GM23338 (cell line): ENCODE measurements at regions not wholly inside any gene's neighbourhood (a gene's known extent, or its start where the extent isn't known, plus 50 kb on each side); places are given as distances from the start of the nearest gene placed in this dataset.

ENCODE experiments used
- ATAC-seq: fragments of 200-7000 bp; cut with Tn5 transposase; 3 replicates; pipeline ENCODE4 v1.9.1; 2020
- DNase-seq: peaks from one replicate; pipeline ENCODE4 v3.0.0-alpha.2; 2015; ENCODE audit warnings: low spot score
- H2AFZ ChIP-seq: fragments of 200-600 bp; sonication (generic); 2 replicates; pipeline ENCODE4 v1.8.0; 2016; ENCODE audit warnings: antibody characterized with exemption, mild to moderate bottlenecking, moderate library complexity
- H3F3A ChIP-seq: fragments of 200-600 bp; sonication (generic); replicated peaks from 2 replicates; pipeline ENCODE4 v1.8.0; 2017; ENCODE audit warnings: antibody characterized with exemption, mixed run types, low read depth
- H3K27ac ChIP-seq: fragments of 200-600 bp; sonication (generic); 2 replicates; pipeline ENCODE4 v1.6.1; 2016; ENCODE audit warnings: low read depth
- H3K27me3 ChIP-seq: fragments of 200-600 bp; sonication (generic); 2 replicates; pipeline ENCODE4 v1.8.0; 2016; ENCODE audit warnings: mild to moderate bottlenecking, mixed run types, moderate library complexity; ENCODE audit not compliant: insufficient read depth
- H3K36me3 ChIP-seq: fragments of 200-600 bp; sonication (generic); 2 replicates; pipeline ENCODE4 v1.8.0; 2016; ENCODE audit warnings: mild to moderate bottlenecking; ENCODE audit not compliant: insufficient read depth
- H3K4me1 ChIP-seq: fragments of 200-600 bp; sonication (generic); 2 replicates; pipeline ENCODE4 v1.8.0; 2016; ENCODE audit warnings: mild to moderate bottlenecking, moderate library complexity; ENCODE audit not compliant: insufficient read depth
- H3K4me2 ChIP-seq: fragments of 200-600 bp; sonication (generic); 2 replicates; pipeline ENCODE4 v1.7.1; 2017; ENCODE audit warnings: mixed run types
- H3K4me3 ChIP-seq: fragments of 200-600 bp; sonication (generic); 2 replicates; pipeline ENCODE4 v1.6.1; 2016; ENCODE audit warnings: mixed run types
- H3K79me2 ChIP-seq: fragments of 200-600 bp; sonication (generic); replicated peaks from 2 replicates; pipeline ENCODE4 v1.8.0; 2017; ENCODE audit warnings: mild to moderate bottlenecking; ENCODE audit not compliant: insufficient read depth
- H3K9me2 ChIP-seq: fragments of 200-600 bp; sonication (generic); 2 replicates; pipeline ENCODE4 v1.8.0; 2017; ENCODE audit not compliant: insufficient read depth
- H4K20me1 ChIP-seq: fragments of 200-600 bp; sonication (generic); replicated peaks from 2 replicates; pipeline ENCODE4 v1.8.0; 2017; ENCODE audit warnings: mild to moderate bottlenecking; ENCODE audit not compliant: insufficient read depth
- H3K27ac Mint-ChIP-seq: 2 replicates; pipeline ENCODE4 v1.8.0; 2020; ENCODE audit warnings: inconsistent platforms, mild to moderate bottlenecking, moderate library complexity, mixed read lengths
- H3K27me3 Mint-ChIP-seq: 3 replicates; pipeline ENCODE4 v1.8.0; 2022; ENCODE audit warnings: low read depth, mild to moderate bottlenecking, moderate library complexity, mixed read lengths, inconsistent platforms; ENCODE audit not compliant: insufficient read depth, poor library complexity
- H3K36me3 Mint-ChIP-seq: 3 replicates; pipeline ENCODE4 v1.8.0; 2021; ENCODE audit warnings: low read depth, mild to moderate bottlenecking, inconsistent platforms, moderate library complexity, mixed read lengths
- H3K4me1 Mint-ChIP-seq: 3 replicates; pipeline ENCODE4 v1.8.0; 2020; ENCODE audit warnings: mild to moderate bottlenecking, inconsistent platforms, mixed read lengths
- H3K4me3 Mint-ChIP-seq: 3 replicates; pipeline ENCODE4 v1.8.0; 2021; ENCODE audit warnings: moderate library complexity, mild to moderate bottlenecking, inconsistent platforms, mixed read lengths
- H3K9me3 Mint-ChIP-seq: 3 replicates; pipeline ENCODE4 v1.8.0; 2020; ENCODE audit warnings: moderate library complexity, mild to moderate bottlenecking, inconsistent platforms, mixed read lengths
- CREB1 ChIP-seq: fragments of 250-450 bp; sonication (Bioruptor Pico); IDR thresholded peaks from 2 replicates; pipeline ENCODE4 v1.5.0; 2020; ENCODE audit warnings: low read depth, mild to moderate bottlenecking, moderate library complexity
- CTCF ChIP-seq, 2 experiments: fragments of 200-600 bp in 1 of 2; sonication (generic) in 1 of 2; conservative IDR thresholded peaks; 2 replicates each; pipeline versions ENCODE4 v1.5.1 to v1.6.1; 2016 to 2017; ENCODE audit warnings: antibody characterized with exemption in 2 of 2, low read depth in 2 of 2, mild to moderate bottlenecking in 2 of 2, moderate library complexity in 1 of 2
- ETS1 ChIP-seq: IDR thresholded peaks from 2 replicates; pipeline ENCODE4 v1.6.1; 2016; ENCODE audit warnings: antibody characterized with exemption
- EZH2 ChIP-seq: fragments of 200-600 bp; sonication (generic); IDR thresholded peaks from one replicate; pipeline ENCODE4 v1.8.0; 2017; ENCODE audit warnings: antibody characterized with exemption, mild to moderate bottlenecking, low read depth; ENCODE audit not compliant: unreplicated experiment
- EZH2phosphoT487 ChIP-seq: fragments of 200-600 bp; sonication (generic); IDR thresholded peaks from one replicate; pipeline ENCODE4 v1.8.1; 2018; ENCODE audit warnings: antibody characterized with exemption; ENCODE audit not compliant: unreplicated experiment
- JUNB ChIP-seq: IDR thresholded peaks from one replicate; pipeline ENCODE4 v1.6.1; 2016; ENCODE audit warnings: antibody characterized with exemption; ENCODE audit not compliant: unreplicated experiment
- NANOG ChIP-seq: IDR thresholded peaks from 2 replicates; pipeline ENCODE4 v1.6.1; 2016; ENCODE audit warnings: antibody characterized with exemption, borderline replicate concordance
- POLR2AphosphoS5 ChIP-seq: IDR thresholded peaks from 2 replicates; pipeline ENCODE4 v1.6.1; 2016; ENCODE audit warnings: antibody characterized with exemption, low read depth
- REST ChIP-seq: IDR thresholded peaks from one replicate; pipeline ENCODE4 v1.6.1; 2018; ENCODE audit warnings: antibody characterized with exemption; ENCODE audit not compliant: unreplicated experiment
- STAT1 ChIP-seq: IDR thresholded peaks from one replicate; pipeline ENCODE4 v1.6.1; 2016; ENCODE audit warnings: antibody characterized with exemption; ENCODE audit not compliant: unreplicated experiment
- ZNF114 ChIP-seq: fragments of 250-450 bp; sonication (Bioruptor Pico); IDR thresholded peaks from 2 replicates; pipeline ENCODE4 v1.5.0; 2020; ENCODE audit warnings: mild to moderate bottlenecking, moderate library complexity
- ZNF331 ChIP-seq: fragments of 250-450 bp; sonication (Bioruptor Pico); IDR thresholded peaks from 2 replicates; pipeline ENCODE4 v1.5.0; 2020; ENCODE audit warnings: low read depth, mild to moderate bottlenecking, moderate library complexity
- ZNF462 ChIP-seq: fragments of 250-450 bp; sonication (Bioruptor Pico); IDR thresholded peaks from 2 replicates; pipeline ENCODE4 v1.5.0; 2020; ENCODE audit warnings: mild to moderate bottlenecking, moderate library complexity

GRCh38 chr2:64749446-64749845 is 95.7 kb upstream of the SERTAD2 start:
- Histone ChIP-seq H3K27ac (no peak overlapping the region), H3K4me3 (peak overlapping the region; percentile 95), H3K4me2 (peak overlapping the region; percentile 87), H3K9me2 (no peaks in the 10 kb centered on the region), H3K4me1 (peaks cover 11% of the 10 kb centered on the region), H3K36me3 (no peaks in the 10 kb centered on the region), H3K79me2 (no peaks in the 10 kb centered on the region), H2AFZ (peak overlapping the region; percentile 92), H3K27me3 (peaks cover 31% of the 10 kb centered on the region), H3F3A (peaks cover 5% of the 10 kb centered on the region; the same call in 1 of the 2 replicates), H4K20me1 (no peaks in the 10 kb centered on the region)
- peaks cover 10% of the 10 kb centered on the region for H3K27me3 Mint-ChIP-seq
- ATAC-seq (no peak), DNase-seq (no peak)
- peaks cover 8% of the 10 kb centered on the region for H3K4me1 Mint-ChIP-seq
- no peaks in the 10 kb centered on the region; the same call in 2 of the 3 replicates for H3K36me3 Mint-ChIP-seq
- H3K9me3 Mint-ChIP-seq = no peaks in the 10 kb centered on the region
- no peak overlapping the region for H3K27ac Mint-ChIP-seq
- no peak for TF ChIP-seq ZNF114
- no peak for TF ChIP-seq EZH2
- TF ChIP-seq JUNB = no peak
- TF ChIP-seq NANOG = no peak
- TF ChIP-seq POLR2AphosphoS5 = no peak
- no peak for TF ChIP-seq CREB1 (CRISPR knock-in tag)
- TF ChIP-seq ZNF331 (CRISPR knock-in tag) = no peak
- no peak for TF ChIP-seq ZNF462
- no peak for TF ChIP-seq EZH2phosphoT487
- no peak for TF ChIP-seq STAT1
- no peak for TF ChIP-seq CTCF (conservative IDR thresholded peaks at IDR 0.05; ENCODE audit: low read depth in 2 of 2)
- no peak for TF ChIP-seq REST
- no peak for TF ChIP-seq ETS1
- H3K4me3 Mint-ChIP-seq = peak overlapping the region; percentile 97
